HAP-1 (cell line): ENCODE measurements at regions not wholly inside any gene's neighbourhood (a gene's known extent, or its start where the extent isn't known, plus 50 kb on each side); places are given as distances from the start of the nearest gene placed in this dataset.

ENCODE experiments used
- DNase-seq, 2 experiments: peaks; one replicate each; pipeline ENCODE4 v3.0.0-alpha.2; 2016 to 2020; ENCODE audit warnings: low spot score in 2 of 2
- H3K27me3 ChIP-seq: fragments of 250-450 bp; sonication (Bioruptor Pico); 2 replicates; pipeline ENCODE4 v1.5.1; 2020; ENCODE audit warnings: low read depth, mild to moderate bottlenecking, moderate library complexity
- H3K36me3 ChIP-seq: fragments of 250-450 bp; sonication (Bioruptor Pico); replicated peaks from 2 replicates; pipeline ENCODE4 v1.5.1; 2020; ENCODE audit warnings: mild to moderate bottlenecking
- H3K4me1 ChIP-seq: fragments of 250-450 bp; sonication (Bioruptor Pico); 2 replicates; pipeline ENCODE4 v1.5.1; 2020; ENCODE audit warnings: mild to moderate bottlenecking
- H3K4me3 ChIP-seq: fragments of 250-450 bp; sonication (Bioruptor Pico); 2 replicates; pipeline ENCODE4 v1.5.1; 2020; ENCODE audit warnings: mild to moderate bottlenecking, moderate library complexity
- H3K9me3 ChIP-seq: fragments of 250-450 bp; sonication (Bioruptor Pico); 2 replicates; pipeline ENCODE4 v1.5.1; 2020; ENCODE audit warnings: mild to moderate bottlenecking, moderate library complexity
- in situ Hi-C: fragments of 300-500 bp; cut with MboI; formaldehyde crosslinking; loops from 3 replicates; pipeline ENCODE4 v1.14.3; 2020; ENCODE audit warnings: low sequenced_read_pairs, inconsistent platforms, mixed read lengths

GRCh38 chr7:68109299-68109698 lies 1112.7 kb downstream of the TYW1 start:
- Histone ChIP-seq H3K4me3 (no peak overlapping the region), H3K36me3 (no peaks in the 10 kb centered on the region), H3K4me1 (no peaks in the 10 kb centered on the region), H3K27me3 (no peaks in the 10 kb centered on the region), H3K9me3 (no peaks in the 10 kb centered on the region)
- in situ Hi-C loops, result no loop called here
- no peak for DNase-seq

GRCh38 chr7:68119411-68119810 lies 1122.8 kb downstream of the TYW1 start:
- H3K4me1 ChIP-seq, result no peaks in the 10 kb centered on the region
- H3K27me3 ChIP-seq, result no peaks in the 10 kb centered on the region
- H3K9me3 ChIP-seq, result no peaks in the 10 kb centered on the region
- H3K36me3 ChIP-seq, result no peaks in the 10 kb centered on the region
- no peak overlapping the region for H3K4me3 ChIP-seq
- no peak for DNase-seq
- in situ Hi-C loops, result no loop called here

GRCh38 chr7:68121056-68121455 lies 1124.4 kb downstream of the TYW1 start:
- in situ Hi-C loops, result no loop called here
- H3K36me3 ChIP-seq, result no peaks in the 10 kb centered on the region
- DNase-seq, result no peak

DNA sequence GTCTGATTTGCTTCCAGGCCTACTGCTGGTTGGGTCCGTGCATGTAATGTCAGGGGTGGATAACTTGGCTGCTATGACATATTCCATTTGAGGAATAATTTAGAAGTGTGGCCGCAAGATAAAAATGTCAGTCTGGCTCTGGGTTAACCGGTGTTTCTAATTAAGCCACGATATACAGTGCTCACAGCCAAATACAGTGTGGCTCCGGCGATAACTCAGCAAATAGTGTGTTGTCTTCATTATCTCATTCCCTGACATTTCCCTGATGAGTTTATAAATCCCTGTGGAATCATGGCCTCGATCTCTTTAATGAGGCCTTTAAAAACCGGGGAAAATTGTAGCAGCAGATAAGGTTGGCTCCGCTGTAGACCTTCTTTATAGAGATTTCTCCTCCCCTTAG lies 1125.0 kb downstream of the TYW1 start:
- H3K4me3 ChIP-seq, result no peak overlapping the region
- no peaks in the 10 kb centered on the region for H3K4me1 ChIP-seq
- no peaks in the 10 kb centered on the region for H3K36me3 ChIP-seq
- no peaks in the 10 kb centered on the region for H3K27me3 ChIP-seq
- in situ Hi-C loops, result no loop called here
- no peaks in the 10 kb centered on the region for H3K9me3 ChIP-seq
- DNase-seq, result no peak

More at GRCh38 chr7:68121056-68121455, 1124.4 kb downstream of the TYW1 start:
- Histone ChIP-seq H3K4me3 (no peak overlapping the region), H3K4me1 (no peaks in the 10 kb centered on the region), H3K9me3 (no peaks in the 10 kb centered on the region), H3K27me3 (no peaks in the 10 kb centered on the region)

DNA sequence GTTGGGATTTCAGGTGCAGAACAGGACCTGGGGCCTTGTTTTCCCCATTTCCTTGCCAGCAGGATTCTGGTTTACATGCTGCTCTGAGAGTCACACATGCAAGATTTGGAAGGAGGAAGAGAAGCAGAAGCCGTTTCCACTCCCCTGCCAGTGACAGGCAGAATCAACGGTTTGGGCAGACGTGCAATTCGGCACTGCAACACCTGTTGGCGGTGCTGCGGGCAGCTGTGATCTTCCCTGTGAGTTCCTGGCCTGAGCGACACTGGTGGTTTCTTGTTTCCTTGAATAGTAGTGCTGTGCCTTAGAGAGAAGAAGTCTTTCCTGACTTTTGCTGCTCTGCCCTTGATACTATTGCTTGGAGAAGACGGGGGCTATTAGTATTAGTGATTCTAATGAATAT lies 1126.2 kb downstream of the TYW1 start:
- no peaks in the 10 kb centered on the region for H3K9me3 ChIP-seq
- H3K36me3 ChIP-seq, result no peaks in the 10 kb centered on the region
- no peaks in the 10 kb centered on the region for H3K27me3 ChIP-seq
- DNase-seq, result no peak
- in situ Hi-C loops, result no loop called here
- no peaks in the 10 kb centered on the region for H3K4me1 ChIP-seq
- no peak overlapping the region for H3K4me3 ChIP-seq

DNA sequence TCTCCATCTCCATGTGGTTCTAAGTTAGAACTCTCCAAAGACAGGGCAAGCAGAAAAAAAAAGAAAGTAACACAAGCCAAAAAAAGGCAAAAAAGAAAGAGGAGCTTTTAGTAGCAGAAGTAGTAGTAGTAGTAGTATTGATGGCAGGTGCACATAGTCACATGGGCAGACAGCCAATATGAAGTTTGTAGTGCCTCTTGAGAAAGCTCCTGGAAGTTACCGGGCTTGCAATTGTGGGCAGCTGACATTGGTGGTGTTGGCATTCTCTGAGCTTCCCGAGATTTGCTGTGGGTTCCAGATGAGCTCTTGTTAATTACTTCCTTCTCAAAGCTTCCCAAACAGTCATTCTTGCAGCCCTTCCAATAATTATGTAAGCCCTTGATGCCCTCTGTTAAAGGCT lies 1128.5 kb downstream of the TYW1 start:
- DNase-seq, result no peak
- H3K4me1 ChIP-seq, result no peaks in the 10 kb centered on the region

DNA sequence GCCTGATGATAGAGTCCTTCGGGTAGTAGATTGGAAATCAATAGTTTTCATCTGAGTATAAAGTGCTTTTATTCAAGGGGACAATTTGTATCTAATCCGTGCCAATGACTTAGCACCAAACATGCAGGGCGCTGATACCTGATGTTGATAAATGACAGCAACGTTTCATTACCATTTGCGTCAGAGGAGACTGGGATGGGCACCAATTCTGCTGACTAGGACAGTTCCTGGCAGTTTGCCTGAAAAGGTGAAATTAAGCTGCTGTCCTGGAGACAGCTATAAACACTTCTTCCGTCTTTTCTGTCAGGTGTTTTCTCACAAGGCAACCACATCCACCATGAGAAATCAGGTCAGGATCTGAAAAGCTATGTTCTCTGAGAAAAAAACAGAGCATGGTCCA lies 1136.4 kb downstream of the TYW1 start:
- no peak for DNase-seq
- in situ Hi-C loops, result no loop called here
- Histone ChIP-seq H3K9me3 (no peaks in the 10 kb centered on the region), H3K27me3 (no peaks in the 10 kb centered on the region), H3K36me3 (no peaks in the 10 kb centered on the region), H3K4me1 (no peaks in the 10 kb centered on the region), H3K4me3 (no peak overlapping the region)

More for the DNA sequence above, 1128.5 kb downstream of the TYW1 start:
- in situ Hi-C loops, result no loop called here
- no peak overlapping the region for H3K4me3 ChIP-seq
- H3K9me3 ChIP-seq, result no peaks in the 10 kb centered on the region
- no peaks in the 10 kb centered on the region for H3K36me3 ChIP-seq
- H3K27me3 ChIP-seq, result no peaks in the 10 kb centered on the region

DNA sequence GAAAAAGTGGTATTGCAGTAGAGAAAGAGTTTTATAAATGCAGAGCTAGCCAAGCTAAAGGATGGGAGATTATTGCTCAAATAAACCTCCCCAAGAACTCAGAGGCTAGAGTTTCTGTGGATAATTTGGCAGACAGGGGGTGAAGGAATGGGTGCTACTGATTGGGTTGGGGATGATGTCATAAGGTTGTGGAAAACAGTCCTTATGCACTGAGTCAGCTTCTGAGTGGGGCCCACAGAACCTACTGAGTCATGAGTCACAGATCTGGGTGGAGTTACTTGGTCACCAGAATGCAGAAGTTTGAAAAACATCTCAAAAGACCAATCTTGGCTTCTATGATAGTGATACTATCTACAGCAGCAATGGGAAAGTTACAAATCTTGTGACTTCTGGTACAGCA lies 1146.7 kb downstream of the TYW1 start:
- Histone ChIP-seq H3K4me1 (no peaks in the 10 kb centered on the region), H3K9me3 (no peaks in the 10 kb centered on the region), H3K4me3 (no peak overlapping the region), H3K27me3 (no peaks in the 10 kb centered on the region), H3K36me3 (no peaks in the 10 kb centered on the region)
- no peak for DNase-seq
- in situ Hi-C loops, result no loop called here

- DNase-seq, result no peak
- no peaks in the 10 kb centered on the region for H3K27me3 ChIP-seq
- H3K9me3 ChIP-seq, result no peaks in the 10 kb centered on the region
- in situ Hi-C loops, result no loop called here
- no peak overlapping the region for H3K4me3 ChIP-seq
- no peaks in the 10 kb centered on the region for H3K4me1 ChIP-seq
- no peaks in the 10 kb centered on the region for H3K36me3 ChIP-seq
These were observed 1150.3 kb downstream of the TYW1 start for GRCh38 chr7:68146983-68147382.

DNA sequence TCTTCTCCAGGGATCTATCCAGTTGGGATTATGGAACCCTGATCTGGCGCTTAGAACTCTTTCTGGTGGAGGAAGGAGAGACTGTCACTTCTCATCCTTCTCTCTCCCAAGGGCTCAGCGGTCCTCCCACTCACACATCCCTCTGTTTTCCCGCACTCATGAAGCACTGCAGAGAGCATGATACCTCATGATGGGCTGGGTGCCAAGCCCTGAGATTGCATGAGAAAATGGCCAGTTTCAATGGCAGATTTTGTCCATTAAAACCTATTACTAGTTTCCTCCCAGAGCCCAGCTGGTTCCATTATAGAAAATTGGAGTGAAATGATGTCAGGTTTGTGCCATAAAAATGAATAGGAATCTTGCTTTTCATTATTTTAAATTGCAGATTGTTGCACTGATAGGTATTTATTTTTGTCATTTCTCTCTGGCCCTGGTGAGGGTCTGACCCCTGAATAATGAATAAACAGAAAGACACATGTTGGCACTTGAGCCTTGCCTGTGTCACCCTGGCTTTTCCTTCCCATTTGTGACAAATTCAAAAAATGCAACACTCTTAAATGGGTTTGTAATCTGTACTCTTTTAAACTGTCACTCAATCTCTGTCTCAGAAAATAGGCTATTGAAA lies 1151.1 kb downstream of the TYW1 start:
- in situ Hi-C loops, result no loop called here

GRCh38 chr7:68148440-68148839 lies 1151.8 kb downstream of the TYW1 start:
- H3K9me3 ChIP-seq, result no peaks in the 10 kb centered on the region
- H3K27me3 ChIP-seq, result no peaks in the 10 kb centered on the region
- in situ Hi-C loops, result no loop called here
- H3K36me3 ChIP-seq, result no peaks in the 10 kb centered on the region
- DNase-seq, result no peak
- H3K4me3 ChIP-seq, result no peak overlapping the region
- H3K4me1 ChIP-seq, result no peaks in the 10 kb centered on the region

More for the DNA sequence above, 1151.1 kb downstream of the TYW1 start:
- no peaks in the 10 kb centered on the region for H3K27me3 ChIP-seq
- no peak overlapping the region for H3K4me3 ChIP-seq
- no peak for DNase-seq
- H3K9me3 ChIP-seq, result no peaks in the 10 kb centered on the region
- no peaks in the 10 kb centered on the region for H3K4me1 ChIP-seq
- no peaks in the 10 kb centered on the region for H3K36me3 ChIP-seq

- no peaks in the 10 kb centered on the region; the same call in 1 of the 2 replicates for H3K9me3 ChIP-seq
- no peak for DNase-seq
- in situ Hi-C loops, result no loop called here
- no peak overlapping the region for H3K4me3 ChIP-seq
- H3K27me3 ChIP-seq, result no peaks in the 10 kb centered on the region
- H3K4me1 ChIP-seq, result no peaks in the 10 kb centered on the region
- H3K36me3 ChIP-seq, result no peaks in the 10 kb centered on the region
These were observed 1155.6 kb downstream of the TYW1 start for GRCh38 chr7:68152205-68152604.

DNA sequence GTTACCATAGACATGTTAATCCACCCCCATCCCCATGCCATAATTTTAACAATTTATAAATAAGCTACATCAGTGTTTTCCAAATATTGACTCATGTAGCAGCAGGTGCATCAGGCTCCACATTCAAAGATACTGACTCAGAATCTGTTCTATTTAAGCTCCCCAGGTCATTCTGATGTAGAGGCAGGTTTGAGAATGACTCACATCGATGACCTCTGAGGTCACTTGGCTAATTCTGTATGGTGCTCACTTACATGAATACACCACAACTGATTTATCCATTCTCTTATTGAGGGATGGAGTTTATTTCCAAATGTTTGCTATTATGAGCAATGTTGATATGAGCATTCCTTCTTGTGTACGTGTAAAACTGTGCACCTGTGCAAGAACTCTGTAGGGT lies 1159.0 kb downstream of the TYW1 start:
- no peak for DNase-seq
- H3K4me3 ChIP-seq, result no peak overlapping the region
- in situ Hi-C loops, result no loop called here
- no peaks in the 10 kb centered on the region; the same call in 1 of the 2 replicates for H3K9me3 ChIP-seq
- H3K27me3 ChIP-seq, result no peaks in the 10 kb centered on the region
- H3K36me3 ChIP-seq, result no peaks in the 10 kb centered on the region
- no peaks in the 10 kb centered on the region for H3K4me1 ChIP-seq

- no peaks in the 10 kb centered on the region for H3K36me3 ChIP-seq
- no peaks in the 10 kb centered on the region for H3K4me1 ChIP-seq
- no peaks in the 10 kb centered on the region; the same call in 1 of the 2 replicates for H3K9me3 ChIP-seq
- DNase-seq, result no peak
- in situ Hi-C loops, result no loop called here
- no peaks in the 10 kb centered on the region for H3K27me3 ChIP-seq
- no peak overlapping the region for H3K4me3 ChIP-seq
These were observed 1162.2 kb downstream of the TYW1 start for GRCh38 chr7:68158686-68159295.

- Histone ChIP-seq H3K4me3 (no peak overlapping the region), H3K9me3 (no peaks in the 10 kb centered on the region), H3K27me3 (no peaks in the 10 kb centered on the region), H3K36me3 (no peaks in the 10 kb centered on the region), H3K4me1 (no peaks in the 10 kb centered on the region)
- no peak for DNase-seq
- in situ Hi-C loops, result no loop called here
These were observed 1166.1 kb downstream of the TYW1 start for GRCh38 chr7:68162712-68163111.
